ENCODE measurements at regions not wholly inside any gene's neighbourhood (a gene's known extent, or its start where the extent isn't known, plus 50 kb on each side); places are given as distances from the start of the nearest gene placed in this dataset.

GRCh38 chr13:59446391-59446790, 717.3 kb downstream of the DIAPH3 start:
- ChIA-PET RAD21 (ENCODE audit: unreplicated experiment) (no interaction called here), SMC1A (ENCODE audit: uncharacterized antibody, unreplicated experiment) (no interaction called here), CTCF (no interaction called here), POLR2A (no interaction called here)
- no peaks in the 10 kb centered on the region for H3K4me1 ChIP-seq (ENCODE audit: control insufficient read depth, insufficient read depth, low read length)
- H3K9me3 ChIP-seq (replicated peaks; ENCODE audit: control insufficient read depth, insufficient read depth, low read length): no peaks in the 10 kb centered on the region
- H4K20me1 ChIP-seq (ENCODE audit: control insufficient read depth, insufficient read depth): no peaks in the 10 kb centered on the region
- no TSS peak for BruUV-seq (replicated peaks)
- H2AFZ ChIP-seq (ENCODE audit: control insufficient read depth, low read depth, low read length): no peak overlapping the region
- H3K9ac ChIP-seq (ENCODE audit: control insufficient read depth, insufficient read depth, low read length): no peak overlapping the region
- H3K36me3 ChIP-seq (ENCODE audit: control insufficient read depth in 2 of 2, insufficient read depth in 2 of 2, low read length in 1 of 2): no peaks in the 10 kb centered on the region
- no peak overlapping the region for H3K4me3 ChIP-seq
- H3K27ac ChIP-seq (ENCODE audit: control insufficient read depth, insufficient read depth): no peak overlapping the region
- ATAC-seq (no peak), DNase-seq (ENCODE audit: low read depth, low spot score) (no peak), FAIRE-seq (no peak)
- no peaks in the 10 kb centered on the region for H3K27me3 ChIP-seq (replicated peaks in 1 of 2; ENCODE audit: control insufficient read depth in 2 of 2, insufficient read depth in 2 of 2, low read length in 1 of 2)
- in situ Hi-C loops (cut with MboI): no loop called here
- 60% methylated on average over 5 of the region's 5 CpGs for WGBS (ENCODE audit: insufficient coverage, insufficient replicate concordance, low lambda C conversion rate, missing lambda C conversion rate)
- no peaks in the 10 kb centered on the region for H3K79me2 ChIP-seq (ENCODE audit: control insufficient read depth, insufficient read depth, low read length)
- TF ChIP-seq YY1 (IDR thresholded peaks at IDR 0.05; ENCODE audit: low read depth, low read length) (no peak), KAT2A (conservative IDR thresholded peaks at IDR 0.05; ENCODE audit: control insufficient read depth, low read depth, low read length) (no peak), SP1 (IDR thresholded peaks at IDR 0.05; ENCODE audit: low read depth, low read length) (no peak)
- H3K4me2 ChIP-seq (ENCODE audit: control insufficient read depth, insufficient read depth): no peak overlapping the region
- intact Hi-C loops (cut with micrococcal nuclease; ENCODE audit: unreplicated experiment): no loop called here

GRCh38 chr13:59447031-59447430, 716.7 kb downstream of the DIAPH3 start:
- Histone ChIP-seq H3K36me3 (ENCODE audit: control insufficient read depth in 2 of 2, insufficient read depth in 2 of 2, low read length in 1 of 2) (no peaks in the 10 kb centered on the region), H3K4me1 (ENCODE audit: control insufficient read depth, insufficient read depth, low read length) (no peaks in the 10 kb centered on the region), H3K9me3 (replicated peaks; ENCODE audit: control insufficient read depth, insufficient read depth, low read length) (no peaks in the 10 kb centered on the region), H2AFZ (ENCODE audit: control insufficient read depth, low read depth, low read length) (no peak overlapping the region), H4K20me1 (ENCODE audit: control insufficient read depth, insufficient read depth) (no peaks in the 10 kb centered on the region), H3K27ac (ENCODE audit: control insufficient read depth, insufficient read depth) (no peak overlapping the region), H3K27me3 (replicated peaks in 1 of 2; ENCODE audit: control insufficient read depth in 2 of 2, insufficient read depth in 2 of 2, low read length in 1 of 2) (no peaks in the 10 kb centered on the region), H3K79me2 (ENCODE audit: control insufficient read depth, insufficient read depth, low read length) (no peaks in the 10 kb centered on the region), H3K4me2 (ENCODE audit: control insufficient read depth, insufficient read depth) (no peak overlapping the region), H3K9ac (ENCODE audit: control insufficient read depth, insufficient read depth, low read length) (no peak overlapping the region), H3K4me3 (no peak overlapping the region)
- SMC1A ChIA-PET (ENCODE audit: uncharacterized antibody, unreplicated experiment): no interaction called here
- CTCF ChIA-PET: no interaction called here
- FAIRE-seq (no peak), ATAC-seq (no peak), DNase-seq (ENCODE audit: low read depth, low spot score) (no peak)
- RAD21 ChIA-PET (ENCODE audit: unreplicated experiment): no interaction called here
- POLR2A ChIA-PET: no interaction called here
- in situ Hi-C loops (cut with MboI): no loop called here
- no TSS peak for BruUV-seq (replicated peaks)
- intact Hi-C loops (cut with micrococcal nuclease; ENCODE audit: unreplicated experiment): no loop called here
- no peak for TF ChIP-seq BCL11A (IDR thresholded peaks at IDR 0.05; ENCODE audit: low read depth, low read length)
- TF ChIP-seq NFYA (IDR thresholded peaks at IDR 0.05; ENCODE audit: borderline replicate concordance, low read depth, low read length): no peak
- no peak for TF ChIP-seq NBN (IDR thresholded peaks at IDR 0.05)
- no peak for TF ChIP-seq FOXM1 (IDR thresholded peaks at IDR 0.05; ENCODE audit: low read depth, low read length)
- TF ChIP-seq IRF4 (IDR thresholded peaks at IDR 0.05; ENCODE audit: low read depth, low read length): no peak
- no peak for TF ChIP-seq POU2F2 (IDR thresholded peaks at IDR 0.05; ENCODE audit: borderline replicate concordance, low read depth, low read length)
- TF ChIP-seq, protein P1, sequence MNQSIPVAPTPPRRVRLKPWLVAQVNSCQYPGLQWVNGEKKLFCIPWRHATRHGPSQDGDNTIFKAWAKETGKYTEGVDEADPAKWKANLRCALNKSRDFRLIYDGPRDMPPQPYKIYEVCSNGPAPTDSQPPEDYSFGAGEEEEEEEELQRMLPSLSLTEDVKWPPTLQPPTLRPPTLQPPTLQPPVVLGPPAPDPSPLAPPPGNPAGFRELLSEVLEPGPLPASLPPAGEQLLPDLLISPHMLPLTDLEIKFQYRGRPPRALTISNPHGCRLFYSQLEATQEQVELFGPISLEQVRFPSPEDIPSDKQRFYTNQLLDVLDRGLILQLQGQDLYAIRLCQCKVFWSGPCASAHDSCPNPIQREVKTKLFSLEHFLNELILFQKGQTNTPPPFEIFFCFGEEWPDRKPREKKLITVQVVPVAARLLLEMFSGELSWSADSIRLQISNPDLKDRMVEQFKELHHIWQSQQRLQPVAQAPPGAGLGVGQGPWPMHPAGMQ (IDR thresholded peaks at IDR 0.05; ENCODE audit: borderline replicate concordance): no peak
- no peak for TF ChIP-seq EED (IDR thresholded peaks at IDR 0.05; ENCODE audit: low read depth)
- TF ChIP-seq RBBP5 (conservative IDR thresholded peaks at IDR 0.05): no peak
- TF ChIP-seq ZNF384 (IDR thresholded peaks at IDR 0.05; ENCODE audit: borderline replicate concordance, low read depth, low read length): no peak
- TF ChIP-seq MEF2A (IDR thresholded peaks at IDR 0.05; ENCODE audit: insufficient read depth, low read depth, low read length): no peak
- TF ChIP-seq CEBPZ (IDR thresholded peaks at IDR 0.05; ENCODE audit: low read depth, low read length): no peak
- no peak for TF ChIP-seq TBL1XR1 (IDR thresholded peaks at IDR 0.05; ENCODE audit: low read depth, low read length)
- no peak for TF ChIP-seq EP300 (IDR thresholded peaks at IDR 0.05; ENCODE audit: borderline replicate concordance in 1 of 2, control insufficient read depth in 1 of 2, low read depth in 2 of 2, low read length in 2 of 2)
- no peak for TF ChIP-seq RAD21 (IDR thresholded peaks at IDR 0.05; ENCODE audit: insufficient read depth, low read depth, low read length)
